NCI-H2196 treated with DMSO at 0.1 percent for 48 hours (cell line): ENCODE measurements at regions not wholly inside any gene's neighbourhood (a gene's known extent, or its start where the extent isn't known, plus 50 kb on each side); places are given as distances from the start of the nearest gene placed in this dataset.

ENCODE experiments used
- DNase-seq: peaks from one replicate; lab custom pipeline; 2025; ENCODE audit not compliant: unreplicated experiment; lab: John Stamatoyannopoulos, UW

DNA sequence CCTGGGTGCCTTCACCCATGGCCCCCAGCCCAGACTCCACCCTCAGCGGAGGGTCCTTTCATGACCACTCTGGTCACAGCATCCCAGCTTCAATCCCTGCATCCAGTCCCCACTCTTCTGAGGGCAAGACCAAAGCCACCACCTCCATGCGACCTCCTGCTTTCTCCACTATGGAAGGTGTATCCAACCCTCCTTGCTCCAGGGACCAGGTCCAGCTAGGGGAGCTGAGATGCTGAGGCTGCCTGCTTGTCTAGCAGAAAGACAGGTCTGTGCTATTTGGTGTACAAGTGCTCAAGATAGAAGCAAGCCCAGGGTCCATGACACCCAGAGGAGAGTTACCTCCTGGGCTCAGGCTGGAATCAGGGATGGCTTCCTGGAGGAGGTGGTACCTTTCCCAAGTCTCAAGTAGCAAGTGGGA, 73.8 kb upstream of the RAB6C start:
- no peak for DNase-seq

- no peak for DNase-seq
Observed at GRCh38 chr2:129906139-129906860, 73.2 kb upstream of the RAB6C start.

GRCh38 chr2:129906861-129907235, 72.6 kb upstream of the RAB6C start:
- no peak for DNase-seq

DNA sequence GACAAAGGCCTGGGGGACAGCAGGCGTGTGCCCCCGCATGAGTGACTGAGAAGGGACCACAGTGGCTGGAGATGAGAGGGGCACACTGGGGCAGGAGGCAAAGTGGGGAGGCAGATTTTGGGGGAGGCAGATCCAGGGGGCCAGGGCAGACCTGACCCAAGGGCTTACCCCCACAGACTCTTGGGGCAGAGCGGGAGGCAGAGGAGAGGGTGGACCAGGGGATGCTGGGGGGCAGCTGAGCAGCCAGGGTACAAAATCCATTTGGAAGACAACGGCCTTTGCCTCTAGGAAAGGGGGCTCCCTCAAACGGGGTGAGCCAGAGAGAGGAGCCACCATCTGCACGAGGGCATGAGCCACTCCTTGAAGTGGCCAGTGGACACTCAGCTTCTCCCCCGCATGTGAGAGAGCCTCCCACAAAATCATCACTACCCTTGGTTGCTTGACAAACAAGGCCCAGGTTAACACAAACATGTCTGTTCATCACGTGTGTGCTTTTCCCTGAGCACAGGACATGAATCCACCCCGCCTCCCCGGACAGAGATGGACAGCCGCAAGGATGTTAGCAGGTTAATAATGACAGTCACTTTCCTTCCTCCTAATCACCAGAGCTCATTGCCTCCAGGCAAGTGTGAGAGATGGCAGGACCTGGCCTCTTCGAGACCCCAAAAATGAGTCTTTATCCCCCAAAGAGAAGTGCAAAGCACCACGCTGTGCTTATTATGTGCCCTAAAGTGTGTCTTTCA, 72.0 kb upstream of the RAB6C start:
- no peak for DNase-seq

GRCh38 chr2:129908721-129909373, 70.6 kb upstream of the RAB6C start:
- no peak for DNase-seq

DNA sequence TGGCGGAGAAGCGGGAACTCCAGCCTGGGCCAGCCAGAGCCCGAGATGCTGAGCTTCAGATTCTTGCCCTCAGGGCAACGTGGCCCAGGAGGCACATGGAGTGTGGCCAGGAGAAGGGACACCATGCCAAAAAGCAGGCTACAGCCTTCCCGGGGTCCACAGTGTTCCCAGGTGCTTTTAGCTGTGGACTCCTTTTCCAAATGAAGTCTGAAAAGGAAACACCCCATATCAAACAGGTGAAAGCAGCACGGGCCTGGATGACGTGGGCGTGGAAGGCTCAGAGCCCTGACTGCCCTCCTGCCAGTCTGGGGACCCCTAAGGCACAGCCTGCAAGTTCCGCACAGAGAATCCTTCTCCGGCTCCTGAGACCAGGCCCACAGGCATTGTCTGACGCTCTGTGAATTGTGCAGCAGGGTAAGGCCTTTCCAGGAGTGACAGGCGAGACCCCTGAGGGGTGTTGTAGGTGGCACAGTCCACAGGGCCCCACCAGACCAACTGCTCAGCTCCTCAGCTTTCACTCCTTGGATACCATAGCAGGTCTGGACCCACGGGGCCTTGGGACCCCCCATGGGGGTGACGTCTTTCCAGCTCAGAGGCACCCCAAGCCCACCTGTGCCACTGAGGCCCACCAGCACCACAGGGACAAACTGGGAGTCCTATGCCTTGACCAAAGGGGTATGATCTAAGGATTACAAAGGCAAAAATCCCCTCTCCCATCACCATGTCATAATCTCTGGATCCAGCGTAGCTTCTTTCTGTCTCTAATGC, 69.6 kb upstream of the RAB6C start:
- DNase-seq = no peak

- no peak for DNase-seq
Observed at GRCh38 chr2:129910446-129911362, 68.8 kb upstream of the RAB6C start.

DNA sequence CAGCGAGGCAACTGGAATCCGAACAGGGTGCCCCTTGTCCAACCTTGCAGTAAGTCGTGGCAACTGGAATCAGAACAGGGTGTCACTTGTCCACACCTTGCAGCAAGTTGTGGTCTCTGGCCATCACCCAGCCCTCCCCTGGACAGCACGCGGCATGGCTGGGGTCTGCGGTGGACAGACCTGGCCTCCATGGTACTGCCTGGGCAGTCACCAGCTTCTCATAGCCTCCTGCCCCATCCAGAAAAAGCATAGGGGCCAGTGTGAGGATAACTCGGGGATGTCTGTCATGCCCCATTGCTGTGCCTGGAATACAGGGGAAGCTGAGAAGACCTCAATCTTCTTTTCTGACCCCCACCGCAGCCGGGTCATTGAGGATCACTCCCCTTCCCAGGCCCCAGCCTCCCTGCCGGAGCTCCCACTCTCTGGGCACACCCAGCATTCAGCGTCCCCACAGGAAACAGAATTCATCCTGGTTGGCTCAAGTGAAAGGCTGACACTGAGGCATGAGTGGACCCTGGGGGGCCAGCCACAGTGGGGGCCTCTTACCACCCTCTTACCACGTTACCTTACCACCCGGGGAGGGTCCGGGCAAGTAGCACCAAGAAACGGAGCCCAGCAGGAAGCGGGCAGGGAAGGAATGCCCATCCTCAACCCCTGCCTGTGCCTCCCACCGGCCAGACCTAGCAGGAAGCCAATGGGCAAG, 68.0 kb upstream of the RAB6C start:
- DNase-seq = no peak

DNA sequence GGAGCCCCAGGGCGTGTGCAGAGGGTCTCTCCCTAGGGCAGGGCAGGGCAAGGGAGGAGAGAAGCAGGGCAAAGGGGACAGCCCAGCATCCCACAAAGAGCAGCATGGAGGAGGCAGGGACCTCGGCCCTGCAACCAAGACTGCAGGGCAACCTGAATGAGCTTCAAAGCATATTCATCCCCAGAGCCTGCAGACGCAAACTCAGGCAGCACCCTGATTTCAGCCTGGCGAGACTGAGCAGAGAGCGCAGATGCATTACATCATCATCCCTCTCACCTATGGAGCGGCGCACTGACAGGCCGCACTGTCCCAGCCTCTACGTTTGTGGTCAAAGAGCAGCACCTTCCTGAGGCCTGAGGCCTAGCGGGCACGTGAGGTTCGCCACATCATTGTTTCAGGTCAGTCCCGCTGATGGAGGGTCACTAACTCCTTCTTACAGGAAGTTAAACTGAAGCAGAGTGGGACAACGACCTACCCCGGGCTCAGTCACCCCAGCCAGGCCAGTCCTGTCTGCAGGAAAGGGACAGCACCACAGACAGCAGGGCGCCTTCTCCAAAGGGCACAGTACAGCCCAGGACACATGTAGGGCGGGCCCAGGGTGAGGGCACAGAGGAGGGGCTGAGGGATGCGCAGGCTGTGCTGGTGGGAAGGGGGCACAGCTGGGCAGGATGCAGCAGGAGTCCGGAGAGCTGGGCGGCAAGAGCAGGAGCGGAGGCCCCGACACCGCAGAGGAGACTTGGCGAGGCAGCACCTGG, 67.2 kb upstream of the RAB6C start:
- no peak for DNase-seq

DNA sequence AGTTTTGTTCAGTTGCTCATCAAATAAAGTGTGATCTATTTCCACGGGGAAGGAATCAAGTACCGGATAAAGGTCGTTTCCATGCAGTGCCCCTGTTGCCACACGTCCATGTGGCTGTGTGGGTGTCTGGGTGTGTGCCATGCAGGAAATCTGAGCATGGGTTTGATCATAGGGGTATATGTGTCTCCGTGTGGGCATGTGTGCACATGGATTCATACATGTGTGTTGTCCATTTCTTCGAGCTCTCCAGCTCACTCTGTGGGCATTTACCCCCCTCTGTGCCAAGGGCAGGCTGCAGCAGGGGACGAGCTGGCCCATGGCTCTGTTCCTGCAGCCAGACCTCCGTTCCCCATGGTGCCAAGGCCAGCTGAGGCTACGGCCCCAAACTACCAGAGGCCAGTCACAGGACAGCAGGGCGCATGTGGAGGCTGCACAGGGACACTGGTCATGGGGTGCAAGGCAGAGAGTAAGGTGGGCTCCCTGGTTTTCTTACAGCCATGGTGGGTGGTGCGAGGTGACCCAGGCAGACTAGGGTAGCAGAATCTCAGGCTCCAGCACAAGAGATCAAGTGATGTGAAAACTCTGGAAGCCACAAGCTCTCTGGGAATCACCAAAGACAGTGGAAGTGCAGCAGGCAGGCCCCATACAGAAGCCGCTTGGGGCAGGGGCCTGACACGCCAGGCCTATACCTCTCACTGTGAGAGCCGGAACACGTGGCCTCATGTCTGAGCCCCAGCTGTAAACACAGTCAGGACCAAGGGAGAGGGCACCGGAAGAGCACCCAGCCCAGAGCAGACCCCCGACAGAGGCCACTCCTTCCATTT, 66.4 kb upstream of the RAB6C start:
- DNase-seq = no peak

DNA sequence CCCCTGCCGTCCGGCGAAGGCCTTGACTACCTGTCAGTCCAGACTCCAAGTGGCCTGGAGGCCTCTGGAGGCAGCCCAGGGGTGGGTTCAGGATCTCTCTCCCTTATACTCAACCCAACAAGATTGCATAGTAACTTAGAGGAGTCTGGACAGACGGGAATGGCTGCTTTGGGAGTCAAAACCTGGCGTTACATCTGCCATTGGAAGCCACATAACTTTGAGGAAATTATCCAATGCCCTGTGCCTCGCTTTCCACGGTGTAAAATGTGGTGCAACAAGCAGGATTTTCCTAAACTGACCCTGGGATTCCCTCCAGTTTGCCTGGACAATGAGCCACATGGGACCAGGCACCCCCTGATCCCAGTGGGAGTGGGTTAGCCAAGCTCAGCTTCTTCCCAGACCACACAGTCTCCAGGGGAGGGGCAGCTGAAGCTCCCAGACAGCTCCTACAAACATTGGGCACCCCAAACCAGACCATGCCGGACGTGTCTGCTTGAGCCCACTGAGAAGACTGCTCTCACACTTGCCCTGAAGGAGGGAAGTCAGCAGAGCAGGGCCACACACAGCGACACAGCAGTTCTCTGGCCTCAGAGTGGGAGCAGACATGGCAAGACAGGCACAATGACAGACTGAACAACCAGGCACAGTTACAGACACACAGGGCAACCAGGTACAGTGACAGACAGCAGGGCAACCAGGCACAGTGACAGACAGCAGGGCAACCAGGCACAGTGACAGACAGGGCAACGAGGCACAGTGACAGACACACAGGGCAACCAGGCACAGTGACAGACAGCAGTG, 65.6 kb upstream of the RAB6C start:
- no peak for DNase-seq

GRCh38 chr2:129914538-129915302, 64.7 kb upstream of the RAB6C start:
- DNase-seq = no peak

GRCh38 chr2:129915303-129915840, 64.1 kb upstream of the RAB6C start:
- no peak for DNase-seq

DNA sequence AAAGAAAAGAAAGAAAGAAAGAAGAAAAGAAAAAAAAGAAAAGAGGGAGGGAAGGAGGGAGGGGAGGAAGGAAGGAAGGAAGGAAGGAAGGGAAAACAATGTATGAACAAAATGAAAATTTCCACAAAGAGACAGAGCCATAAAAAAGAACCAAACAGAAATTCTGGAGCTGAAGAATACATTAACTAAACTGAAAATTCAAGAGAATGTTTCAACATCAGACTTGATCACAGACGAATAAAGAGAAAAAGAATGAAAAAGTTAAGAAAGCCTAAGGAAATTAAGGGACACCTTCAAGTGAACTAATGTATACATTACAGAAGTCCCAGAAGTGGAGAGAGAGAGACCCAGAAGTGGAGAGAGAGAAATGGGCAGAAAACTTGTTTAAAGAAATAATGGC, 60.9 kb upstream of the RAB6C start:
- no peak for DNase-seq

DNA sequence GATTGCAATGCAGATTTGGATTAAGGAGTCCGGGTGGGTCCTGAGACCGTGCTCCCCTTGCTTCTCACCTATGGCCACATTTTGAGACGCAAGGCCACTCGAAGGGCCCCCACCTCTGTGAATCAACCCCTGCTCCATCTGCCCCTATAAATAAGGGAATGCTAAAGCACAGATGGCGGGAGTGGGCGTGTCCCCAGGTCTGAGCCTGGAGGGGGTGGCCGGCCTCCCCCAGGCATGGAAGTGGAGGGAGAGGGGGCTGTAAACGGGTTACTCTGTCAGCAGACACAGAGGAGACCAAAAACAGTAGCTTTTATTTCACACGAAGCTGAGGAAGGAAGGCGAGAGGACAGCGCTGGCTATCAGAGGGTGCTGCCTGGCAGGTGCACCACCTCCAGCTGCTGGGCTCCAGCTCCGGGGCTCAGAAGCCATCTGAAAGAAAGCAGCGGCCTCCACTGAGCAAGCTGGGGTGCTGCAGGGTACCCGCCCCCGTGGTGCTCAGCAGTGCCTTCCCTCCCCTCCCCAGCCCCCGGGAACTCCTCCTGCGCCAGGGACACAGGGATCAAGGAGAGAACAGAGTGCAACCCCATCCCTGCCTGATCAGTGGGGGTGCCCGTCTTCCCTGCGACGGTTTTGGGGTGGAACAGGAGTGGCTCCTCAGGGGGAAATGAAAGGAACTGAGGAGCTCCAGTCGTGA, 56.7 kb upstream of the RAB6C start:
- DNase-seq = no peak
